Tibial nerve (tissue), 4 donors: ENCODE measurements at regions not wholly inside any gene's neighbourhood (a gene's known extent, or its start where the extent isn't known, plus 50 kb on each side); places are given as distances from the start of the nearest gene placed in this dataset.

Source experiments
- EP300 ChIP-seq, 2 donors: sonication (generic); formaldehyde crosslinking; IDR thresholded peaks; one replicate each; pipeline ENCODE4 v1.6.1; 2017; ENCODE audit warnings: antibody characterized with exemption in 2 of 2, mild to moderate bottlenecking in 1 of 2
- POLR2A ChIP-seq, 2 donors: fragments of 450-650 bp; IDR thresholded peaks; one replicate each; pipeline ENCODE4 v1.6.1; 2017; ENCODE audit warnings: antibody characterized with exemption in 2 of 2, mild to moderate bottlenecking in 2 of 2, moderate library complexity in 2 of 2
- TF ChIP-seq, protein P1 (sequence below), 5 experiments: fragments of 200-600 bp in 3 of 5; fragments of 450-650 bp in 2 of 5; sonication (generic) in 3 of 5; IDR thresholded peaks; one replicate each; pipeline ENCODE4 v1.5.1; 2016 to 2019; ENCODE audit warnings: antibody characterized with exemption in 5 of 5, mild to moderate bottlenecking in 3 of 5, moderate library complexity in 2 of 5

GRCh38 chr3:95272781-95273180 lies 1209.9 kb downstream of the NSUN3 start:
- TF ChIP-seq, protein P1, sequence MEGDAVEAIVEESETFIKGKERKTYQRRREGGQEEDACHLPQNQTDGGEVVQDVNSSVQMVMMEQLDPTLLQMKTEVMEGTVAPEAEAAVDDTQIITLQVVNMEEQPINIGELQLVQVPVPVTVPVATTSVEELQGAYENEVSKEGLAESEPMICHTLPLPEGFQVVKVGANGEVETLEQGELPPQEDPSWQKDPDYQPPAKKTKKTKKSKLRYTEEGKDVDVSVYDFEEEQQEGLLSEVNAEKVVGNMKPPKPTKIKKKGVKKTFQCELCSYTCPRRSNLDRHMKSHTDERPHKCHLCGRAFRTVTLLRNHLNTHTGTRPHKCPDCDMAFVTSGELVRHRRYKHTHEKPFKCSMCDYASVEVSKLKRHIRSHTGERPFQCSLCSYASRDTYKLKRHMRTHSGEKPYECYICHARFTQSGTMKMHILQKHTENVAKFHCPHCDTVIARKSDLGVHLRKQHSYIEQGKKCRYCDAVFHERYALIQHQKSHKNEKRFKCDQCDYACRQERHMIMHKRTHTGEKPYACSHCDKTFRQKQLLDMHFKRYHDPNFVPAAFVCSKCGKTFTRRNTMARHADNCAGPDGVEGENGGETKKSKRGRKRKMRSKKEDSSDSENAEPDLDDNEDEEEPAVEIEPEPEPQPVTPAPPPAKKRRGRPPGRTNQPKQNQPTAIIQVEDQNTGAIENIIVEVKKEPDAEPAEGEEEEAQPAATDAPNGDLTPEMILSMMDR (IDR thresholded peaks at IDR 0.05): no peak
- no peak for TF ChIP-seq EP300 (IDR thresholded peaks at IDR 0.05)
- TF ChIP-seq POLR2A (IDR thresholded peaks at IDR 0.05): no peak
